IPS-18a (cell line): ENCODE measurements at regions not wholly inside any gene's neighbourhood (a gene's known extent, or its start where the extent isn't known, plus 50 kb on each side); places are given as distances from the start of the nearest gene placed in this dataset.

Source experiments
- H3K27ac ChIP-seq: one replicate; pipeline ENCODE4 v1.5.1; 2013; ENCODE audit warnings: low read length
- H3K27me3 ChIP-seq: one replicate; pipeline ENCODE4 v1.6.1; 2013; ENCODE audit warnings: mild to moderate bottlenecking, low read length; ENCODE audit not compliant: control insufficient read depth, insufficient read depth
- H3K36me3 ChIP-seq: one replicate; pipeline ENCODE4 v1.6.1; 2013; ENCODE audit warnings: low read depth, low read length; ENCODE audit not compliant: control insufficient read depth
- H3K4me1 ChIP-seq: one replicate; pipeline ENCODE4 v1.6.1; 2013; ENCODE audit warnings: low read depth, low read length; ENCODE audit not compliant: control insufficient read depth
- H3K4me3 ChIP-seq: one replicate; pipeline ENCODE4 v1.5.1; 2013; ENCODE audit warnings: low read length
- H3K9ac ChIP-seq: one replicate; pipeline ENCODE4 v1.6.1; 2013; ENCODE audit warnings: mild to moderate bottlenecking, low read length, moderate library complexity
- H3K9me3 ChIP-seq: one replicate; pipeline ENCODE4 v1.6.1; 2013; ENCODE audit warnings: low read depth, low read length; ENCODE audit not compliant: control insufficient read depth

DNA sequence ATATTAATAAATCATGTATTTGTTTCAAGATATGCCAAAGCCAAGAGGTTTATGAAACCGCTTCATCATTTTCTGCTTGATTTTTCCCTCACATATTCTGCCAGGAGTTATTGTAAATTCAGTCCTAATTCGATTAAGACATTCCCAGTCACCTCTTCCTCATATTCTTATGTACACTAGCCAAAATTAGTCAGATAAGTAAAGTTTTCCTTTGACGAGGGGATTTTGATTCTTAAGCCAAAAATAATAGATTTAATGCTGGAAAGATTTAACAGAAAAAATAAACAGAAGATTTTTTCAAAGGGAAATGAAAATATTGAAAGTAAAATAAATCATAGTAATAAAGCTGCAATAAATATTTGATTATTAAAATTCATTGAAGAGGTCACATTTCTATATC lies 51.0 kb upstream of the VEGFC start:
- Histone ChIP-seq H3K27me3 (no peaks in the 10 kb centered on the region), H3K36me3 (no peaks in the 10 kb centered on the region), H3K27ac (no peak overlapping the region), H3K9ac (no peak overlapping the region), H3K9me3 (no peaks in the 10 kb centered on the region), H3K4me3 (no peak overlapping the region), H3K4me1 (peaks cover 4% of the 10 kb centered on the region)

DNA sequence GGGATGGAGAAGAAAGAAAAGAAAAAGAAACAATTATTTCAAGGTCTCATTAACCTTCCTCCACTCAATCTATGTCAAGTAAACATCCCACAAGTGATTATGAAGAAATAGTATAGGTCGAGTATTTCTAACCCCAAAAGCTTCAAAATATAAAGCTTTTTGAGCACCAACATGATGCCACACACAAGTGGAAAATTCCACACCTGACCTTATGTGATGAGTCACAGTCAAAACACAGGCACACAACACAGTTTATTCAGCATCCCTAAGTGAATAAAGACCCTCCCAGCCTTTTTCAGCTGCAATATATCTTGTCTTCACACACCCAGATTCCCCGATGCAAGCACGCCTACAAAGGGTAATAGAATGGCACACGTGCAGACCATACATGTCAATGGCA lies 51.7 kb upstream of the VEGFC start:
- Histone ChIP-seq H3K9ac (no peak overlapping the region), H3K4me1 (no peaks in the 10 kb centered on the region), H3K4me3 (no peak overlapping the region), H3K27me3 (no peaks in the 10 kb centered on the region), H3K36me3 (no peaks in the 10 kb centered on the region), H3K27ac (no peak overlapping the region), H3K9me3 (no peaks in the 10 kb centered on the region)

DNA sequence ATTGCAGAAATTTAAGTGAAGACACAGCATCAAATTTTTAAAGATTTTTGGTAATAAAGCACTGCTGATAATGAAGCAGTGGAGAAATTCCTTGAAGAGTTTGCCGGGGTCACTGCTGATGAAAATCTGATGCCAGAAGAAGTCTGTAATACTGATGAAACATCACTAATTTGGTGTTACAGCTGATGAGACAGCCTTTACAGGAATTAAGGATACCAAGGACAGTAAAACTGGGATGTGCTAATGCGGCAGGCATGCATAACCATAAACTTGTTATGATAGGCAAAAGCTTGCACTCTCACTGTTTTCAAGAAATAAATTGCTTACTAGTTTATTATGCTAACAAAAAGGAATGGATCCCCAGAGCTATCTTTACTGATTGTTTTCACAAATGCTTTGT lies 52.9 kb upstream of the VEGFC start:
- H3K27ac ChIP-seq = no peak overlapping the region
- H3K9ac ChIP-seq = no peak overlapping the region
- no peaks in the 10 kb centered on the region for H3K36me3 ChIP-seq
- H3K4me1 ChIP-seq = no peaks in the 10 kb centered on the region
- no peak overlapping the region for H3K4me3 ChIP-seq
- no peaks in the 10 kb centered on the region for H3K9me3 ChIP-seq
- H3K27me3 ChIP-seq = no peaks in the 10 kb centered on the region

DNA sequence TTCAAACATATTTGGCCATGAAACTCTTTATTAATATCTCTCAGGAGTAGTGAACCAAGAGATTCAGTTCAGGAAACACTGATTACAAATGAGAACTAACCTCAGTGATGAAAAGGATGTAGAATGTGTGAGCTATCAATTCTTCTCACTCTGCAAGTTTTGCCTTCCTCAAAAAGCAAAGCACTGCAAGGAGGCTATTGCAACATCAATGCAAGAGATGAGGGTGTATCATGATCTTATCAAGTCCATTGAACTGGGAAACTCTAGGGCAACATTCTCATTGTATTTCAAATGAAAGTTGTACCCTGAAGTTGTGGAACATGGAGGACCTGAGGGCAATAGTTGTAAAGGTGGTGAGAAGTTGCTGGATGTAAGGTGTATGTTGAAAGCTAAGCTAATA lies 56.4 kb upstream of the VEGFC start:
- H3K36me3 ChIP-seq = no peaks in the 10 kb centered on the region
- H3K4me3 ChIP-seq = no peak overlapping the region
- no peaks in the 10 kb centered on the region for H3K27me3 ChIP-seq
- no peaks in the 10 kb centered on the region for H3K4me1 ChIP-seq
- no peaks in the 10 kb centered on the region for H3K9me3 ChIP-seq
- no peak overlapping the region for H3K27ac ChIP-seq
- H3K9ac ChIP-seq = no peak overlapping the region

DNA sequence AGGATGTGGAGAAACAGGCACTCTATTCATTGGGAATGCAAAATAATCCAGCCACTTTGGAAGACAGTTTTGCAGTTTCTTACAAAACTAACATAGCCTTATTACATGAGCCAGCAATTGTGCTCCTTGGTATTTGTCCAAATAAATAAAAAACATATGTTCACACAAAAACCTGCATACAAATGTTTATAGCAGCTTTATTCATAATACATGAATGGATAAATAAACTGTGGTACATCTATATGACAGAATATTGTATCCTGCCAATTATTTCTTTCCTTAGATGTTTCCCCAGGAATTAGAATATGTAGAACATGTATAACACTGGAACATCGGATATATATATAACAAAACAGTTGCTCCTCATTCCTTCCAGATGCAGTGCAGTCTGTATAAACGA lies 57.7 kb upstream of the VEGFC start:
- Histone ChIP-seq H3K36me3 (no peaks in the 10 kb centered on the region), H3K9ac (no peak overlapping the region)

DNA sequence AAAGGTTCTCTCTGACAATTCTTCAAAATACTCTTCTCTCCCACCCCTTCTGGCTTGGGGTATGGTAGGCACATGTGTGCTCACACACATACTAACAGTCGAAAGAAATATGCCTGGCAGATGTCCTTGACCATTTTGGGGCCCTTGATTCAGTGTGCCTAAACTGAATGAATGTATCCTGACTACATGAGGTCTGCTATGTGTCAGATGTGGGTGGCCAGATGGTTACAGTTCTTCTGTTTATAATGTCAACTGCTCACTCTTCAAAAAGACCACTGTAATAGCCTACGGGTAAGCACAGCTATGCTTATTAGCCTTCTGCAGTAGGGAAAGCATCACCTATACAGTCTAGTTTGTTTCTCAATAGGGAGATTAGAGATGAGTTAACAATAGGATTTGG lies 63.7 kb upstream of the VEGFC start:
- Histone ChIP-seq H3K27ac (no peak overlapping the region), H3K27me3 (no peaks in the 10 kb centered on the region), H3K4me1 (no peaks in the 10 kb centered on the region), H3K4me3 (no peak overlapping the region), H3K9me3 (no peaks in the 10 kb centered on the region), H3K9ac (no peak overlapping the region), H3K36me3 (no peaks in the 10 kb centered on the region)

More for the DNA sequence above, 57.7 kb upstream of the VEGFC start:
- Histone ChIP-seq H3K27me3 (no peaks in the 10 kb centered on the region), H3K27ac (no peak overlapping the region), H3K4me3 (no peak overlapping the region), H3K4me1 (no peaks in the 10 kb centered on the region), H3K9me3 (no peaks in the 10 kb centered on the region)

DNA sequence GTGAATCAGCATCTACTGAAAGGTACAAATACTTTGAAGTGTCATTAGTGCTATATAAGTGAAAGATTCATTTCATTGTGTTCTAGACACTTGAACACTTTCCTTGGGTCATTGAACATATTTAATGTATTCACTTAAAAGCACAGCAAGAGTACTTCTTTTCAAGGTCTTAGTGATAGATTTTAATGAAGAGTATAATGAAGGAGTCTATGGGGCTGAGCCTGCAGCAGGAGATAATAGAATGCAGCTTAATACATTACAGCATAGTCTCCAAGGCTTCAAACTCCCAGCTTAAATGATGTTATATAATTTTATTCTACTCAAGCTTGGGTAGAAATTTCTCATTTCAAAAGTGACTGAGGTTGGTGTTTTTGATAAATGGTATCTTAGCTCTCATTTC lies 66.1 kb upstream of the VEGFC start:
- Histone ChIP-seq H3K4me1 (no peaks in the 10 kb centered on the region), H3K4me3 (no peak overlapping the region), H3K27me3 (no peaks in the 10 kb centered on the region), H3K9me3 (no peaks in the 10 kb centered on the region), H3K36me3 (no peaks in the 10 kb centered on the region), H3K9ac (no peak overlapping the region), H3K27ac (no peak overlapping the region)

DNA sequence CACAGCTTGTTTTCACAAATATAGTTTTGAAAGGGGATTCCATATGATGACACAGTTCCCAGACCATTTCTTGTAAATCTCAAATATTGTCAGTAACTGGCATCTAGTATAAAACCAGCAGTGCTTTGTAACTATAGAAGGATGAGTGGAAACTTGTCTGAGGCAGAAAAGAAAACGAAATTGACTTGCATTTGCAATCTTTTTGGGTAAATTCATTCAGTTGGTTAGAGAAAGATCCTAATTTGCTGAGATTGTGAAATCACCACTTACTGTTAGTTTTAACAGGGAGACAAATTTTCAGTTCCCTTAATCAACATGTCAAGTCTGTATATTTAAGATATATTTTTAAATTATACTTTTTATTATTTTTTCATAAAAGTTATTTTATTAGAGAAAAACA lies 71.5 kb upstream of the VEGFC start:
- Histone ChIP-seq H3K27me3 (no peaks in the 10 kb centered on the region), H3K9me3 (no peaks in the 10 kb centered on the region), H3K36me3 (no peaks in the 10 kb centered on the region), H3K4me1 (no peaks in the 10 kb centered on the region), H3K27ac (no peak overlapping the region), H3K4me3 (no peak overlapping the region), H3K9ac (no peak overlapping the region)

DNA sequence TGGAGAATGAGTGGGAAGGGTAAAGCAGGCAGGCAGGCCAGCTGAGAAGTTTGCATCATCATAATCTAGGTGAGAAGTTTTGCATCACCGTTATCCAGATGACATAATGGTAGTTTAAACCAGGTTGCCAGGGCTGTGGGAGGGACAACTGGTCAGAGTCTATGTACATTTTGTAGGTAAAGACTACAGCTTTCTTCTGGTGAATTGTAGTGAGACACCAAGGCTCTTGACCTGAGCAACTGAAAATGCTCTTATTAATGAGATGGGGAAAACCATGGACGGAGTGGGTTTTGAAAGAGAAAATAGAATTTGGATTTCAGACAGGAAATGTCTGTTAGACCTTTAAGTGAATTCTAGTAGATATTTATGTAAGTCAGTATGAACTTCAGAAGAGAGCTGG lies 76.0 kb upstream of the VEGFC start:
- Histone ChIP-seq H3K4me3 (no peak overlapping the region), H3K4me1 (no peaks in the 10 kb centered on the region), H3K27ac (no peak overlapping the region), H3K27me3 (no peaks in the 10 kb centered on the region), H3K9ac (no peak overlapping the region), H3K36me3 (no peaks in the 10 kb centered on the region), H3K9me3 (no peaks in the 10 kb centered on the region)

DNA sequence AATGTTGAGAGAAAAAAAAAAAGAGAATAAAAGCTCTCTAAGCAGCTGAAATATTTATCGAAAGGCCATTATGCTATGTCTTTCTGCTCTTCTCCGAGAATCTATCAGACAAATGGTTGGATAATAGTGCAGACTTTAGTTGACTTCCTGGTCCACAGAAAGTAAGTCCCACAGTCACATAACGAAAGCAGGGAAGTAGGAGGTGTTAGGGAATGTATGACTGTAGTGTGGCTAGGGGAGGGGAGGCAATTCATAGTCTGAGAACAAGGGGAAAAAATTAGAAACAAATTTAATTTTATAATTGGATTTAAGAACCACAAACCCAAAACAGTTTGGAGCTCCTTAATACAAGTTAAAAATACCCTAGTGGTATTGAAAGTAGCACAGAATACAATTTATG lies 79.7 kb upstream of the VEGFC start:
- H3K4me3 ChIP-seq = no peak overlapping the region
- no peak overlapping the region for H3K9ac ChIP-seq
- H3K4me1 ChIP-seq = no peaks in the 10 kb centered on the region
- no peaks in the 10 kb centered on the region for H3K27me3 ChIP-seq
- H3K27ac ChIP-seq = no peak overlapping the region
- no peaks in the 10 kb centered on the region for H3K9me3 ChIP-seq
- H3K36me3 ChIP-seq = no peaks in the 10 kb centered on the region

DNA sequence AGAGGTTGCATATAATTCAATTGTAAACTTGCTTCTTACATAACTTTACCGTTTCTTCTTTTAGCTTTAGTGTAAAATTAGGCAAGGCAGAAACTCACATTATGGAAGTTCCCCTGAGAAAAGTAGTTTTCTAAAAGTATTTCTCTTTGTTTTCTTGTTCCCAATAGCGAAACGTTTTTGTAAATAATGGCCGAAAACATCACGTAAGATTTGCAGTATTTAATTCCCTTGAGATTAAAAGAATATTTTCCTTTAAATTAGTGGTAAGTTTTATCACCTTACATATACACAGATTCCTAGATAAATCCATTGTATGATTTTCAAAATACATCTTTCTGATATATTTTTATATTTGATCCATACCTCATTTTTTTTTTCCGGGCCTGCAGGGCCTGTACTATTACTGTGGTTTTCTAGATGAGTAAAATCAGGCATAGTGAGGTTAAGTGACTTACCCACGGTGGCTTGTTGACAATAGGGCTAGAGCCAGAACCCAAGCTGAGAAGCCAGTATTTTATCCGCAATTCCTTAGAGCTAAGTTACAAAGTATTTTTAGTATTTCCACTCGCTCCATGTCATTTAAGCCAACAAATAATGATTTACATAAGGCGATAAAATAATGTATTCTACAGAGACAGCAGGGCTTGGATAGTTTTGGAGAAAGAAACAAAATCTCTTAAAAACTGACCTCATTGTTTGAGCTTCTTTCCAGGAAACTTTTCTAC lies 82.2 kb upstream of the VEGFC start:
- H3K4me3 ChIP-seq = no peak overlapping the region
- no peak overlapping the region for H3K27ac ChIP-seq
- H3K36me3 ChIP-seq = no peaks in the 10 kb centered on the region
- no peaks in the 10 kb centered on the region for H3K4me1 ChIP-seq
- H3K9ac ChIP-seq = no peak overlapping the region
- no peaks in the 10 kb centered on the region for H3K27me3 ChIP-seq
- no peaks in the 10 kb centered on the region for H3K9me3 ChIP-seq

DNA sequence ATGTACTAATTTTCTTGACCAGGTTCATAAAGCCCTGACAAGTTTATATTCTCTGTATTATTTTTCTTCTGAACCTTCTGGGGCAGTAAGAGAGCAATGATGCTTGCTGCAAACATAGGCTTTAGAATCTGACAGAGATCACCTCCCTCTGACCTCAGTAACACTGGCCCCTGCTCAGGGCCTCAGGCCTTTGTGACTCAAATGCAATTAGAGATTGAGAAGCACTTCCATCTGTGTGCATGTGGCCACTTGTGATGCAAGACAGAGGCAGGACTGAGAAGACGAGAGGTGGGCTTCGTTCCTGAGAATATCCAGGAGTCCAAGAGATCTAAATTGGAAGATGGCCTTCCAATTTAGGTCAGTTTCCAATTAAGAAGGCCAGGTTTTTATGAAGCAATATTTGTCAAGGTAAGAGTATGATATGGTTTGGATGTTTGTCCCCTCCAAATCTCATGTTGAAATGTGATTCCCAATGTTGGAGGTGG lies 82.8 kb upstream of the VEGFC start:
- no peak overlapping the region for H3K4me3 ChIP-seq
- no peak overlapping the region for H3K27ac ChIP-seq
- no peaks in the 10 kb centered on the region for H3K27me3 ChIP-seq
- H3K9me3 ChIP-seq = no peaks in the 10 kb centered on the region
- no peak overlapping the region for H3K9ac ChIP-seq
- no peaks in the 10 kb centered on the region for H3K36me3 ChIP-seq
- H3K4me1 ChIP-seq = no peaks in the 10 kb centered on the region
